ENCODE measurements at regions not wholly inside any gene's neighbourhood (a gene's known extent, or its start where the extent isn't known, plus 50 kb on each side); places are given as distances from the start of the nearest gene placed in this dataset.
"Not testable (repeated sequence)": the region's sequence is repeated elsewhere in the genome, so short reads cannot be mapped to it uniquely, and the experiment has no call there.

GRCh38 chr1:29599071-29599470, 362.7 kb downstream of the PTPRU start:
- 88 to 89% methylated on average over 5 of the region's 5 CpGs for WGBS, 2 donors
- Histone ChIP-seq H3K9me3 (ENCODE audit: control insufficient read depth in 2 of 2, insufficient read depth in 1 of 2, low read depth in 1 of 2, low read length in 1 of 2) (no peaks in the 10 kb centered on the region), H3K36me3 (ENCODE audit: control insufficient read depth in 2 of 2, insufficient read depth in 2 of 2, low read length in 1 of 2) (no peaks in the 10 kb centered on the region), H3K4me1 (ENCODE audit: control insufficient read depth in 2 of 2, insufficient read depth in 2 of 2, low read length in 1 of 2) (no peaks in the 10 kb centered on the region), H3K27ac (ENCODE audit: low read depth in 2 of 2, low read length in 1 of 2) (no peak overlapping the region), H3K27me3 (ENCODE audit: control insufficient read depth in 1 of 2, insufficient read depth in 2 of 2, low read length in 2 of 2) (no peaks in the 10 kb centered on the region), H3K4me3 (ENCODE audit: low read depth in 1 of 2, low read length in 2 of 2) (no peak overlapping the region)

GRCh38 chr1:29597861-29598260, 361.5 kb downstream of the PTPRU start:
- H3K4me1 ChIP-seq (ENCODE audit: control insufficient read depth in 2 of 2, insufficient read depth in 2 of 2, low read length in 1 of 2): no peaks in the 10 kb centered on the region
- no peaks in the 10 kb centered on the region for H3K27me3 ChIP-seq (ENCODE audit: control insufficient read depth in 1 of 2, insufficient read depth in 2 of 2, low read length in 2 of 2)
- H3K9me3 ChIP-seq (ENCODE audit: control insufficient read depth in 2 of 2, insufficient read depth in 1 of 2, low read depth in 1 of 2, low read length in 1 of 2): no peaks in the 10 kb centered on the region
- WGBS, 2 donors: 72 to 81% methylated on average over 5 of the region's 5 CpGs
- H3K36me3 ChIP-seq (ENCODE audit: control insufficient read depth in 2 of 2, insufficient read depth in 2 of 2, low read length in 1 of 2): no peaks in the 10 kb centered on the region
- no peak overlapping the region for H3K4me3 ChIP-seq (ENCODE audit: low read depth in 1 of 2, low read length in 2 of 2)
- H3K27ac ChIP-seq (ENCODE audit: low read depth in 2 of 2, low read length in 1 of 2): no peak overlapping the region

GRCh38 chr1:29593601-29594382, 357.5 kb downstream of the PTPRU start:
- 77 to 81% methylated on average over 4 of the region's 4 CpGs for WGBS, 2 donors
- peaks cover 0 to 3% of the 10 kb centered on the region in 2 donors for H3K4me1 ChIP-seq (ENCODE audit: control insufficient read depth in 2 of 2, insufficient read depth in 2 of 2, low read length in 1 of 2)
- no peaks in the 10 kb centered on the region for H3K36me3 ChIP-seq (ENCODE audit: control insufficient read depth in 2 of 2, insufficient read depth in 2 of 2, low read length in 1 of 2)
- H3K27ac ChIP-seq (ENCODE audit: low read depth in 2 of 2, low read length in 1 of 2): no peak overlapping the region
- no peaks in the 10 kb centered on the region for H3K9me3 ChIP-seq (ENCODE audit: control insufficient read depth in 2 of 2, insufficient read depth in 1 of 2, low read depth in 1 of 2, low read length in 1 of 2)
- H3K4me3 ChIP-seq (ENCODE audit: low read depth in 1 of 2, low read length in 2 of 2): no peak overlapping the region
- H3K27me3 ChIP-seq (ENCODE audit: control insufficient read depth in 1 of 2, insufficient read depth in 2 of 2, low read length in 2 of 2): no peaks in the 10 kb centered on the region

GRCh38 chr1:29592731-29593130, 356.4 kb downstream of the PTPRU start:
- H3K4me1 ChIP-seq (ENCODE audit: control insufficient read depth in 2 of 2, insufficient read depth in 2 of 2, low read length in 1 of 2): peaks cover 0 to 3% of the 10 kb centered on the region in 2 donors
- H3K27me3 ChIP-seq (ENCODE audit: control insufficient read depth in 1 of 2, insufficient read depth in 2 of 2, low read length in 2 of 2): no peaks in the 10 kb centered on the region
- no peak overlapping the region for H3K27ac ChIP-seq (ENCODE audit: low read depth in 2 of 2, low read length in 1 of 2)
- no peak overlapping the region for H3K4me3 ChIP-seq (ENCODE audit: low read depth in 1 of 2, low read length in 2 of 2)
- no peaks in the 10 kb centered on the region for H3K9me3 ChIP-seq (ENCODE audit: control insufficient read depth in 2 of 2, insufficient read depth in 1 of 2, low read depth in 1 of 2, low read length in 1 of 2)
- no peaks in the 10 kb centered on the region for H3K36me3 ChIP-seq (ENCODE audit: control insufficient read depth in 2 of 2, insufficient read depth in 2 of 2, low read length in 1 of 2)
- WGBS, 2 donors: 62 to 66% methylated on average over 5 of the region's 5 CpGs

- no peaks in the 10 kb centered on the region for H3K9me3 ChIP-seq (ENCODE audit: control insufficient read depth in 2 of 2, insufficient read depth in 1 of 2, low read depth in 1 of 2, low read length in 1 of 2)
- H3K4me1 ChIP-seq (ENCODE audit: control insufficient read depth in 2 of 2, insufficient read depth in 2 of 2, low read length in 1 of 2): peaks cover 0 to 3% of the 10 kb centered on the region in 2 donors
- WGBS, 2 donors: 79 to 83% methylated on average over 6 of the region's 6 CpGs
- H3K36me3 ChIP-seq (ENCODE audit: control insufficient read depth in 2 of 2, insufficient read depth in 2 of 2, low read length in 1 of 2): no peaks in the 10 kb centered on the region
- H3K4me3 ChIP-seq (ENCODE audit: low read depth in 1 of 2, low read length in 2 of 2): no peak overlapping the region
- no peaks in the 10 kb centered on the region for H3K27me3 ChIP-seq (ENCODE audit: control insufficient read depth in 1 of 2, insufficient read depth in 2 of 2, low read length in 2 of 2)
- no peak overlapping the region for H3K27ac ChIP-seq (ENCODE audit: low read depth in 2 of 2, low read length in 1 of 2)
Measured at GRCh38 chr1:29592261-29592615, 355.9 kb downstream of the PTPRU start.

- Histone ChIP-seq H3K4me3 (ENCODE audit: low read depth in 1 of 2, low read length in 2 of 2) (no peak overlapping the region), H3K9me3 (ENCODE audit: control insufficient read depth in 2 of 2, insufficient read depth in 1 of 2, low read depth in 1 of 2, low read length in 1 of 2) (no peaks in the 10 kb centered on the region), H3K27ac (ENCODE audit: low read depth in 2 of 2, low read length in 1 of 2) (no peak overlapping the region), H3K36me3 (ENCODE audit: control insufficient read depth in 2 of 2, insufficient read depth in 2 of 2, low read length in 1 of 2) (no peaks in the 10 kb centered on the region), H3K4me1 (ENCODE audit: control insufficient read depth in 2 of 2, insufficient read depth in 2 of 2, low read length in 1 of 2) (peaks cover 0 to 3% of the 10 kb centered on the region in 2 donors), H3K27me3 (ENCODE audit: control insufficient read depth in 1 of 2, insufficient read depth in 2 of 2, low read length in 2 of 2) (no peaks in the 10 kb centered on the region)
- WGBS, 2 donors: 73 to 78% methylated on average over 13 of the region's 13 CpGs
Measured at GRCh38 chr1:29591601-29592260, 355.4 kb downstream of the PTPRU start.

GRCh38 chr1:29590583-29591565, 354.6 kb downstream of the PTPRU start:
- WGBS, 2 donors: 52 to 59% methylated on average over 10 of the region's 10 CpGs
- H3K27me3 ChIP-seq (ENCODE audit: control insufficient read depth in 1 of 2, insufficient read depth in 2 of 2, low read length in 2 of 2): no peaks in the 10 kb centered on the region
- no peak overlapping the region for H3K27ac ChIP-seq (ENCODE audit: low read depth in 2 of 2, low read length in 1 of 2)
- H3K9me3 ChIP-seq (ENCODE audit: control insufficient read depth in 2 of 2, insufficient read depth in 1 of 2, low read depth in 1 of 2, low read length in 1 of 2): no peaks in the 10 kb centered on the region
- H3K36me3 ChIP-seq (ENCODE audit: control insufficient read depth in 2 of 2, insufficient read depth in 2 of 2, low read length in 1 of 2): no peaks in the 10 kb centered on the region
- H3K4me3 ChIP-seq (ENCODE audit: low read depth in 1 of 2, low read length in 2 of 2): no peak overlapping the region
- H3K4me1 ChIP-seq (ENCODE audit: control insufficient read depth in 2 of 2, insufficient read depth in 2 of 2, low read length in 1 of 2): peaks cover 0 to 3% of the 10 kb centered on the region in 2 donors

- not testable (repeated sequence) for H3K36me3 ChIP-seq (ENCODE audit: control insufficient read depth in 2 of 2, insufficient read depth in 2 of 2, low read length in 1 of 2); H3K4me3 ChIP-seq (ENCODE audit: low read depth in 1 of 2, low read length in 2 of 2); H3K27ac ChIP-seq (ENCODE audit: low read depth in 2 of 2, low read length in 1 of 2); H3K4me1 ChIP-seq (ENCODE audit: control insufficient read depth in 2 of 2, insufficient read depth in 2 of 2, low read length in 1 of 2); H3K27me3 ChIP-seq (ENCODE audit: control insufficient read depth in 1 of 2, insufficient read depth in 2 of 2, low read length in 2 of 2); H3K9me3 ChIP-seq (ENCODE audit: control insufficient read depth in 2 of 2, insufficient read depth in 1 of 2, low read depth in 1 of 2, low read length in 1 of 2)
- WGBS, 2 donors: 88 to 92% methylated on average over 3 of the region's 3 CpGs
Measured at GRCh38 chr1:29589716-29590115, 353.4 kb downstream of the PTPRU start.

GRCh38 chr1:29586991-29587745, 350.8 kb downstream of the PTPRU start:
- Histone ChIP-seq H3K4me3 (ENCODE audit: low read depth in 1 of 2, low read length in 2 of 2) (no peak overlapping the region), H3K4me1 (ENCODE audit: control insufficient read depth in 2 of 2, insufficient read depth in 2 of 2, low read length in 1 of 2) (peaks cover 0 to 5% of the 10 kb centered on the region in 2 donors), H3K27ac (ENCODE audit: low read depth in 2 of 2, low read length in 1 of 2) (no peak overlapping the region), H3K27me3 (ENCODE audit: control insufficient read depth in 1 of 2, insufficient read depth in 2 of 2, low read length in 2 of 2) (no peaks in the 10 kb centered on the region), H3K36me3 (ENCODE audit: control insufficient read depth in 2 of 2, insufficient read depth in 2 of 2, low read length in 1 of 2) (no peaks in the 10 kb centered on the region), H3K9me3 (ENCODE audit: control insufficient read depth in 2 of 2, insufficient read depth in 1 of 2, low read depth in 1 of 2, low read length in 1 of 2) (no peaks in the 10 kb centered on the region)
- 47 to 54% methylated on average over 4 of the region's 4 CpGs for WGBS, 2 donors

All from esophagus (tissue), 2 donors.